ENCODE measurements at regions not wholly inside any gene's neighbourhood (a gene's known extent, or its start where the extent isn't known, plus 50 kb on each side); places are given as distances from the start of the nearest gene placed in this dataset.
"Not testable (repeated sequence)": the region's sequence is repeated elsewhere in the genome, so short reads cannot be mapped to it uniquely, and the experiment has no call there.

- in situ Hi-C loops (cut with MboI; ENCODE audit: low sequenced_read_pairs): no loop called here
These were observed 77.0 kb upstream of the ATL2 start for GRCh38 chr2:38454081-38454480.

- in situ Hi-C loops (cut with MboI; ENCODE audit: low sequenced_read_pairs): not testable (repeated sequence)
These were observed 74.7 kb upstream of the ATL2 start for GRCh38 chr2:38451778-38452177.

- in situ Hi-C loops (cut with MboI; ENCODE audit: low sequenced_read_pairs): no loop called here
These were observed 73.4 kb upstream of the ATL2 start for GRCh38 chr2:38450509-38450908.

- in situ Hi-C loops (cut with MboI; ENCODE audit: low sequenced_read_pairs): no loop called here
These were observed 71.8 kb upstream of the ATL2 start for GRCh38 chr2:38448692-38449410.

GRCh38 chr2:38446906-38447561, 70.0 kb upstream of the ATL2 start:
- in situ Hi-C loops (cut with MboI; ENCODE audit: low sequenced_read_pairs): no loop called here

- in situ Hi-C loops (cut with MboI; ENCODE audit: low sequenced_read_pairs): no loop called here
These were observed 69.3 kb upstream of the ATL2 start for GRCh38 chr2:38446418-38446817.

GRCh38 chr2:38444247-38444646, 67.2 kb upstream of the ATL2 start:
- in situ Hi-C loops (cut with MboI; ENCODE audit: low sequenced_read_pairs): no loop called here

DNA sequence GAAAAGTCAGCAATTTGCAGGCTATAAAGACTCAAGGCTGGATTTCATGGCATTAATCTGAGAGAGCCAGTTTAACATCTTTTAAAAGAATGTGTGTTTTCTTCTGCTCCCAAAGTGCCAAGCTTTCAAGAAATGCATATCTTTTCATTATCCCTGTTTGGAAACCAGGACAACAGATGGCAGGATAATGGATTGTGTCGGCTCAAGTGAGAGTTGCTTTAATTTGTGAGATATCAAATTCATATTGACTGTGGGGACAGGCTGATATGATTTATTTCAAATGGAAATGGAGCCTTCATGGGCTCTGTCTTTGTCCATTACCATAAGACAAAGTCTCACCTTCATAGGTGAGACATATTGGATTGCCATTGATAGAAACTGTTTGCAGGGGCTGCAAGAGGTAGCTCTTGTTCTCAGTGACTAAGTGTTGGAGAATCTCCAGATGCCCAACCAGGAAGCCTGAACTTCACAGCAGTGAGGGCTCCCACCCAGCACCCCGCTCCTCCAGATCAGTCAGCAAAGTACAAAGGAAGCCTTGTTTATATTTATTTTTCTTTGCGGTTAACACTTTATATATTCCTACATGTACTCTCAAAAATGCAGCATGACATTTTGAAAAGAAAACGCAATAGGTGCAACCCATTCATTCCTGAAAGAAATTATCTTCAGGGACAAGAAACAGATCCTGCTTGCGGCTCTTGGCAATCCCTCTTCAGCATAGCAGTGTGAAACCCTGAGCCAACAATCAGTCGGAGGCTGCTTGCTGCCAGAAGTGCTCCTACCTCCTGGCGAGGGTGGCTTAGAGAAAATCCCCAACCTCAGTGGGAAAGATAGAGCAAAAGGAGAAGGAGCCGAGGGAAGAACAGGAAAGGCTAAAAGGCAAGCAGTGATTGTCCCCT, 65.8 kb upstream of the ATL2 start:
- in situ Hi-C loops (cut with MboI; ENCODE audit: low sequenced_read_pairs): no loop called here

DNA sequence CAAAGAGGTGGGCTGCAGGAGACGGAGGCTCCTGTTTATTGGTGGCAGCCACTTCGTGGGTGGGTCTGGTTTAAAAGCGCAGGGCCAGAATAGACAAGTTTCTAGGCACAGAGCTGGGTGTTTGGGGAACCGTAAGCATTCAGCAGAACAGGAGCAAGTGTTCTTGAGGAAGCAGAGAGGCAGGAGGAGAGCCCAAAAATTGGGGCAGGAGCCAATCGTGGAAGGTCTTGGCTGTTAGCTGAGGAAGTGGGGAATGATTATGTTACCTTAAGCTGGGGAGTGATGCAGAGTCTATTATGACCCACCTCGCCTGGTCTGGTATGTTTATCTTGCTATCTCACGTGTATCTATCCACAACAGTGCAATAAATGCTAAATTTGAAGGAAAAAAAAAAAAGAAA, 64.3 kb upstream of the ATL2 start:
- in situ Hi-C loops (cut with MboI; ENCODE audit: low sequenced_read_pairs): no loop called here

DNA sequence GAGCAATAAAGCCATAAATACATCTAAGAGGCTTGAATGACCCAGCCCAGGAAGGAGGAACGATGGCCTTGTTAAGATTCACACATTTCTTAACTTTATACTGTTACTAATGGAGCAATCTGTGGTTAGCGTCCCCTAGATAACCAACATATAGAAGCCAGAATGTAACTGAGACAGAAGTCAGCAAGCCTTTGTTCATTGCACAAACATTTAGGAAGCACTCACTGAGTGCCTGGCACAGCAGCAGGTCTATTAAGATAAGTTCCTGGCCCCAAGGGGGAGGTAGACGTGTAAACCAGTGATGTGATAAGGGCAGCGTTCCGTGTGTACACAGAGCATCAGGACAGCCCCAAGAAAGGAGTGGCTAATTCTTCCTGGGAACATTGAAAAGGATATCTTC, 63.6 kb upstream of the ATL2 start:
- in situ Hi-C loops (cut with MboI; ENCODE audit: low sequenced_read_pairs): no loop called here

- in situ Hi-C loops (cut with MboI; ENCODE audit: low sequenced_read_pairs): no loop called here
These were observed 62.8 kb upstream of the ATL2 start for GRCh38 chr2:38439863-38440262.

- in situ Hi-C loops (cut with MboI; ENCODE audit: low sequenced_read_pairs): no loop called here
These were observed 62.0 kb upstream of the ATL2 start for GRCh38 chr2:38438883-38439612.

- in situ Hi-C loops (cut with MboI; ENCODE audit: low sequenced_read_pairs): no loop called here
These were observed 61.2 kb upstream of the ATL2 start for GRCh38 chr2:38438133-38438882.

DNA sequence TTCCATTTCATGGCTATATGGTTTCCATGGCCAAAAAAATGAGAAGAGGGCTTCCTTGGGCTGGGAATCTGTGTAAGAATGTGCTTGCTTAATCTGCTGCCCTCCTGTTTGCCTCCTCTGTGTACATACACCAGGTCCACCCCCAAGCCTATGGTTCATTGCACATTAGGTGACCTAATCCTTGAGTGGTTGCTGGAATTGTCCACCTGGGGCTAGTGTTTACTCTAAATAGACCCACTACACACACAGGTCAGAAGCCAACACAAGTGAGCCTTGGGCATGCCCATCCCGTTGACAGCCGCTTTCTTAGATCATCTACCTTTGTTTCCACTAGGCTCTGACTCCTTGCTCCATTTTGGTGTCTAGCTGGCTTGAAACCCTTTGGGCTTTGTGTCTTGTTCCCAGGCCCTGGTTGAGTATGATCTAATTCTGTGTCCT, 59.2 kb upstream of the ATL2 start:
- in situ Hi-C loops (cut with MboI; ENCODE audit: low sequenced_read_pairs): no loop called here

GRCh38 chr2:38435775-38436174, 58.7 kb upstream of the ATL2 start:
- in situ Hi-C loops (cut with MboI; ENCODE audit: low sequenced_read_pairs): no loop called here

GRCh38 chr2:38434595-38434994, 57.5 kb upstream of the ATL2 start:
- in situ Hi-C loops (cut with MboI; ENCODE audit: low sequenced_read_pairs): no loop called here

- in situ Hi-C loops (cut with MboI; ENCODE audit: low sequenced_read_pairs): no loop called here
These were observed 56.5 kb upstream of the ATL2 start for GRCh38 chr2:38433607-38433975.

DNA sequence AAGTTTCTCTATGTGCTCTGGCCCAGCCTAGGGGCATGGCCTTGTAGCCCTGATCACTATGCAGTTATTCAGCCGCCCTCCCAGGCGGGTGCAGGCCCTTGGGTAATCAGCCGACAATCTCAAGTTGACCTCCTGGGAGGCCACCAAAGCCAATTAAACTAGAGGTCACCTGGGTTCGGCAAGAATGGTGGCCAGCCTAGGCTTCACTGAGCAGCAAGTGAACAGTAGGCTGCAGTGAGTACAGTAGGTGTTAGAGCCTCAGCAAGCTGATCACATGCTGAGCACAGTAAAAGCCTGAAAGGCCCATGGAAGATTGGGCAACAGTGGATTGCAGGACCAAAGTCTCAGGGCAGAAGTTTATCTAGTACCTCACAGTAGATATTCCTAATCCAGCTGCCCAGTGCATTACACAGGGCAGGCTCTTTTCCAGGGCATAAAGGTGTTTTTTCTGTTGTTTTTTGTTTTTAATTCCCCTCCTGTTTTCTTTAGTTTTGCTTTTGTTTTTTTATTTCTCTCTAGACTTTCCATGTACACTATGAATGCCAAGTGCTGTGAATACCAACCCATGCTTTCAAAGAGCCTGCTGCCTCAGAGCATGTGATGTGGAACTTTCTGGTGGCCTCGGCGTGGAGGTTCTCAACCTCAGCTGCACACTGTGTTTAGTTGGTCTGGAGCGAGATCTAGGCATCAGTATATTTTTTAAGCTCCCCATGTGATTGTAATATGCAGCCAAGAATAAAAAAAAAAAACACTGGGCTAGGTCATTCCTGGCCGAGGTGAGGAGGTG, 55.9 kb upstream of the ATL2 start:
- in situ Hi-C loops (cut with MboI; ENCODE audit: low sequenced_read_pairs): no loop called here

GRCh38 chr2:38430597-38431207, 53.6 kb upstream of the ATL2 start:
- in situ Hi-C loops (cut with MboI; ENCODE audit: low sequenced_read_pairs): no loop called here

Measured in HL-60/S4 treated with retinoic acid at 250 ng/mL for 4 days and 3 days (cell line).